Lung (tissue), 11 donors: ENCODE measurements at regions not wholly inside any gene's neighbourhood (a gene's known extent, or its start where the extent isn't known, plus 50 kb on each side); places are given as distances from the start of the nearest gene placed in this dataset.

Experiments used
- ATAC-seq: fragments of 200-7000 bp; cut with Tn5 transposase; one replicate; pipeline ENCODE4 v1.9.1; 2020; ENCODE audit warnings: moderate number of reproducible peaks; ENCODE audit not compliant: insufficient read depth, low FRiP score
- DNase-seq, 3 donors: peaks; one replicate each; pipeline ENCODE4 v3.0.0-alpha.2; 2013 to 2017
- H3K27ac ChIP-seq, 2 donors: one replicate each; pipeline ENCODE4 v1.5.1; 2013; ENCODE audit warnings: mild to moderate bottlenecking in 2 of 2, moderate library complexity in 2 of 2, control low read depth in 1 of 2, inconsistent platforms in 1 of 2, low read depth in 1 of 2, low read length in 1 of 2
- H3K27me3 ChIP-seq, 3 donors: one replicate each; pipeline ENCODE4 v1.5.1; 2013; ENCODE audit warnings: low read length in 2 of 3; ENCODE audit not compliant: control insufficient read depth in 3 of 3, insufficient read depth in 3 of 3
- H3K36me3 ChIP-seq, 4 donors: one replicate each; pipeline ENCODE4 v1.5.1; 2013; ENCODE audit warnings: low read length in 4 of 4, mild to moderate bottlenecking in 1 of 4, moderate library complexity in 1 of 4; ENCODE audit not compliant: control insufficient read depth in 4 of 4, insufficient read depth in 4 of 4
- H3K4me1 ChIP-seq, 5 donors: one replicate each; pipeline ENCODE4 v1.5.1; 2013; ENCODE audit warnings: low read length in 5 of 5, mild to moderate bottlenecking in 2 of 5, moderate library complexity in 1 of 5; ENCODE audit not compliant: control insufficient read depth in 5 of 5, insufficient read depth in 5 of 5
- H3K4me3 ChIP-seq: one replicate; pipeline ENCODE4 v1.5.1; 2013; ENCODE audit warnings: mild to moderate bottlenecking, control low read depth, moderate library complexity
- H3K9ac ChIP-seq, 2 donors: one replicate each; pipeline ENCODE4 v1.5.1; 2013; ENCODE audit warnings: low read length in 2 of 2, control low read depth in 1 of 2; ENCODE audit not compliant: insufficient read depth in 1 of 2
- H3K9me3 ChIP-seq, 4 donors: one replicate each; pipeline ENCODE4 v1.5.1; 2013; ENCODE audit warnings: low read length in 3 of 4, mild to moderate bottlenecking in 1 of 4, moderate library complexity in 1 of 4; ENCODE audit not compliant: control insufficient read depth in 4 of 4, insufficient read depth in 3 of 4
- CTCF ChIP-seq: IDR thresholded peaks from 2 replicates; pipeline ENCODE4 v1.5.1; 2012; ENCODE audit warnings: mild to moderate bottlenecking; ENCODE audit errors: control extremely low read depth, extremely low read depth
- WGBS, 2 donors: extraction: QIAGEN DNeasy Blood & Tissue Kit; methylation state at CpG; one replicate each; pipeline ENCODE4 v1.1.7; 2013; 5-methylcytosine and 5-hydroxymethylcytosine counted together
- donor health status: control.
- donor health status: control.
- donor health status: Bipolar disorder and iron deficiency.
- donor health status: healthy.
- donor health status: DM: yes; HTN: yes; CAD: no.

GRCh38 chr17:13240851-13241250, 223.0 kb upstream of the ELAC2 start:
- ATAC-seq, result no peak
- DNase-seq, result peak; percentile 67 to 99 (median 99)
- 81 to 82% methylated on average over 1 of the region's 1 CpG for WGBS, 2 donors
- Histone ChIP-seq H3K27ac (no peak overlapping the region), H3K9ac (no peak overlapping the region), H3K4me3 (no peak overlapping the region), H3K27me3 (no peaks in the 10 kb centered on the region), H3K4me1 (peaks cover 0 to 26% (median 0%) of the 10 kb centered on the region in 5 donors), H3K9me3 (no peaks in the 10 kb centered on the region), H3K36me3 (no peaks in the 10 kb centered on the region)
- no peak for TF ChIP-seq CTCF

- 70 to 78% methylated on average over 11 of the region's 11 CpGs for WGBS, 2 donors
- no peak for ATAC-seq
- Histone ChIP-seq H3K4me3 (no peak overlapping the region), H3K9me3 (no peaks in the 10 kb centered on the region), H3K36me3 (no peaks in the 10 kb centered on the region), H3K4me1 (no peaks in the 10 kb centered on the region), H3K9ac (no peak overlapping the region), H3K27me3 (no peaks in the 10 kb centered on the region), H3K27ac (no peak overlapping the region)
- no peak for DNase-seq
- no peak for TF ChIP-seq CTCF
Observed at GRCh38 chr17:13230350-13231264, 212.8 kb upstream of the ELAC2 start.

- Histone ChIP-seq H3K4me3 (no peak overlapping the region), H3K36me3 (no peaks in the 10 kb centered on the region), H3K27me3 (no peaks in the 10 kb centered on the region), H3K9ac (no peak overlapping the region), H3K9me3 (no peaks in the 10 kb centered on the region), H3K27ac (no peak overlapping the region), H3K4me1 (peaks cover 0 to under 1% (median 0%) of the 10 kb centered on the region in 5 donors)
- DNase-seq (no peak), ATAC-seq (no peak)
- no peak for TF ChIP-seq CTCF
- WGBS, 2 donors, result 63 to 73% methylated on average over 2 of the region's 2 CpGs
Observed at GRCh38 chr17:13228225-13228624, 210.4 kb upstream of the ELAC2 start.
